Adrenal gland (tissue), 5 donors: ENCODE measurements at regions not wholly inside any gene's neighbourhood (a gene's known extent, or its start where the extent isn't known, plus 50 kb on each side); places are given as distances from the start of the nearest gene placed in this dataset.

Experiments used
- CTCF ChIP-seq, 6 experiments: fragments of 450-650 bp in 4 of 6; fragments of 200-600 bp in 2 of 6; sonication (generic) in 1 of 6; IDR thresholded peaks; 1 replicate in 5 of 6; 2 replicates in 1 of 6; pipeline versions ENCODE4 v1.5.1 to v1.8.0; 2016 to 2021; ENCODE audit warnings: antibody characterized with exemption in 6 of 6, mild to moderate bottlenecking in 2 of 6, moderate library complexity in 1 of 6
- POLR2A ChIP-seq, 2 donors: fragments of 450-650 bp; IDR thresholded peaks; one replicate each; pipeline ENCODE4 v1.6.1; 2017; ENCODE audit warnings: antibody characterized with exemption in 2 of 2, mild to moderate bottlenecking in 2 of 2, moderate library complexity in 1 of 2
- donor health status: DM: no; HTN: no; CAD: no.

DNA sequence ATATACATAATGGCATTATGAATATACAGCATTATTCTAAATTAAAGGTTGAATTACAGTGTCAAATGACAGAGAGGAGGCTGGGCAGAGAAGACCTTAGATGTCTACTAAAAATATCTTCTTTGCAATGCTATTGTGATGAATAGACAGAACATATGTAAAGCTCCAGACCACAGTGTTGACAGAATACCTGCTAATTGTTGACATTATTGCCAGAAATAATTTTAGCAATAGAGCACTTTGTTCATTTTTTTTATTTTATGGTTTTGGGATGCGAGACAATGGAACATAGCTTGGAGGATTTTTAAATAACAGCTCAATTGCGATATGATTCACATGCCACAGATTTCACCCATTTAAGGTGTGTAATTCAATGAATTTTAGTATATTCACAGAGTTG lies 508.8 kb downstream of the PSAT1 start:
- TF ChIP-seq CTCF (IDR thresholded peaks at IDR 0.05) (no peak), POLR2A (IDR thresholded peaks at IDR 0.05) (no peak)
